Kidney epithelial cell (primary cell): ENCODE measurements at regions not wholly inside any gene's neighbourhood (a gene's known extent, or its start where the extent isn't known, plus 50 kb on each side); places are given as distances from the start of the nearest gene placed in this dataset.

Source experiments
- DNase-seq: peaks from one replicate; pipeline ENCODE4 v3.0.0-alpha.2; 2010; ENCODE audit warnings: low read depth
- H3K27me3 ChIP-seq: 2 replicates; pipeline ENCODE4 v1.6.0; 2011; ENCODE audit warnings: low read length; ENCODE audit not compliant: control insufficient read depth, insufficient read depth
- H3K36me3 ChIP-seq: 2 replicates; pipeline ENCODE4 v1.5.1; 2011; ENCODE audit warnings: low read length; ENCODE audit not compliant: control insufficient read depth, insufficient read depth
- H3K4me3 ChIP-seq: 2 replicates; pipeline ENCODE4 v1.5.1; 2011; ENCODE audit warnings: low read depth, mild to moderate bottlenecking, control low read depth, low read length
- TF ChIP-seq, protein P1 (sequence below): IDR thresholded peaks from 2 replicates; pipeline ENCODE4 v1.5.1; 2011; ENCODE audit warnings: mild to moderate bottlenecking, moderate library complexity, low read length, control low read depth, inconsistent platforms; ENCODE audit not compliant: insufficient read depth, poor library complexity, severe bottlenecking

DNA sequence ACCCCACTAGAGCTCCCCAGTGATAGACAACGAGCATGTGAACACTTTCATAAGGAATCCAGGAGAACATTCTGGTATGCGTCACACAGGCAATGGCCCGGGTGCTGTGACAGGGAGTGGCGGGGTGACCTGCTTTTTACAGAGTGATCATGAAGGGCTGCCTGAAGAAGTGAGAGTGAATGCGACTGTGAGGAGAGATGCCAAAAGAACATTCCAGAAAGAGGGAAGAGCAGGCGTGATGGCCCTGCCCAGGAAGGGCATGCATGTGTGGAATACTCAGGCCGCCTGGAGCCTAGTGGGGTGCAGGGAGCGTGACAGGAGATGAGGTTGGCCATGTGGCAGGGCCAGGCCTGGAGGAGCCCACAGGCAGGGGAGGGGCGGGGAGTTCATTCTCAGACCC is 53.8 kb downstream of the FZD10 start:
- no peak for DNase-seq
- H3K27me3 ChIP-seq = no peaks in the 10 kb centered on the region

DNA sequence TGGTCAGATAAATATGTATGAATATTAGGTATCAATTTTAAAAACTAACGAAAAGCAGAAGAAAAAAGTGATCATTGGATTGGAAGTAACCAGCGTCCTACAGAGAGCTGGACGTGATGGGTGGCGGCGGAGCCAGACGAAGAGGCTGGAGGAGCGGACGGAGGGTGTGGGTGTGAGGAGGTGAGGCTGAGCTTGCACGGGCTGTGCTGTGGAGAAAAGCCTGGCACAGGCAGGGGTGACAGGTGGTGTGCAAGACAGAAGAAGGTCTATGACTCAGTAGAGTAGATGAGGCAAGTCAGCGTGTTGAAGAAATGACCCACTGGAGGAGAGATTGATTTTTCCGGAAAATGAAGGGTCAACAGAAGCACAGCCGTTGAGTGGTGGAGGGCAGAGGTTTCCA is 56.4 kb downstream of the FZD10 start:
- H3K4me3 ChIP-seq = no peak overlapping the region
- no peak for DNase-seq
- H3K36me3 ChIP-seq = no peaks in the 10 kb centered on the region
- H3K27me3 ChIP-seq = no peaks in the 10 kb centered on the region
- TF ChIP-seq, protein P1, sequence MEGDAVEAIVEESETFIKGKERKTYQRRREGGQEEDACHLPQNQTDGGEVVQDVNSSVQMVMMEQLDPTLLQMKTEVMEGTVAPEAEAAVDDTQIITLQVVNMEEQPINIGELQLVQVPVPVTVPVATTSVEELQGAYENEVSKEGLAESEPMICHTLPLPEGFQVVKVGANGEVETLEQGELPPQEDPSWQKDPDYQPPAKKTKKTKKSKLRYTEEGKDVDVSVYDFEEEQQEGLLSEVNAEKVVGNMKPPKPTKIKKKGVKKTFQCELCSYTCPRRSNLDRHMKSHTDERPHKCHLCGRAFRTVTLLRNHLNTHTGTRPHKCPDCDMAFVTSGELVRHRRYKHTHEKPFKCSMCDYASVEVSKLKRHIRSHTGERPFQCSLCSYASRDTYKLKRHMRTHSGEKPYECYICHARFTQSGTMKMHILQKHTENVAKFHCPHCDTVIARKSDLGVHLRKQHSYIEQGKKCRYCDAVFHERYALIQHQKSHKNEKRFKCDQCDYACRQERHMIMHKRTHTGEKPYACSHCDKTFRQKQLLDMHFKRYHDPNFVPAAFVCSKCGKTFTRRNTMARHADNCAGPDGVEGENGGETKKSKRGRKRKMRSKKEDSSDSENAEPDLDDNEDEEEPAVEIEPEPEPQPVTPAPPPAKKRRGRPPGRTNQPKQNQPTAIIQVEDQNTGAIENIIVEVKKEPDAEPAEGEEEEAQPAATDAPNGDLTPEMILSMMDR = no peak

More for the DNA sequence above, 53.8 kb downstream of the FZD10 start:
- TF ChIP-seq, protein P1 = no peak
- Histone ChIP-seq H3K4me3 (no peak overlapping the region), H3K36me3 (no peaks in the 10 kb centered on the region)

DNA sequence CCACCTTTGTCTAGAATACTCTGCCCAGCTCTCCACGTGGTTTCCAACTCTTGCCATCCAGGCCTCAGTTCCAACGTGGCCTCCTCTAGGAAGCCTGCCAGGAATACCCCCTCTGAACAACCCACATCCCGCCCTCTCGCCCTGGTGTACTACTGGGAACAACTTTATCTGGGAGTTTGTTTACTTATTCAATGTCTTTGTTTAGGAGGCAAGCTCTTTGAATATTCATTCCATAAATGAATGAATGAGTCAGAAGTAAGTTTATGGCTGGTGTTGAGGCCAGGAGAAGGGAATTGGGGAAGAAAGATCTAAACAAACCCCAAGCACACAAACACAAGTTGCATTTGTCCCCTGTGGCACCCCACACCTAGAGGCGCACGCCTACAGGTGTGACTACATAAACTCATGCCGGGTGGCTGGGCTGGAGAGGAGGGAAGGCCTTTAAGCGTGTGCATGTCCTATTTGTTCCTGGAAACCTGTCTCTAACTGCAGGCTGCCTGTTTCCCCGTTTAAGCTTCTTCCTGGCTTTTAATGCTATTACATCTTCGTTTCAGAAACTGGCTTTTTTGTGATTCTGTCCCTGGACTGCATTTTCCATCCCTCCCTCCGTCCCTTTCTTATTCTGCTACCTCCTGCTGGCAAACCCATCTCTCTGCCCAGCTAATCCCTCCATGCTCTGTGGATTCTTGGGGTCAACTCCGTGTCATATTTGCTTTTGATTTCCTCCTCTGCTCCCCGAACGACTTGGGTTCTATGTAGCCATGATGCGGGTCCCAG is 57.9 kb downstream of the FZD10 start:
- Histone ChIP-seq H3K27me3 (no peaks in the 10 kb centered on the region), H3K36me3 (no peaks in the 10 kb centered on the region), H3K4me3 (no peak overlapping the region)
- no peak for DNase-seq
- TF ChIP-seq, protein P1 = no peak

DNA sequence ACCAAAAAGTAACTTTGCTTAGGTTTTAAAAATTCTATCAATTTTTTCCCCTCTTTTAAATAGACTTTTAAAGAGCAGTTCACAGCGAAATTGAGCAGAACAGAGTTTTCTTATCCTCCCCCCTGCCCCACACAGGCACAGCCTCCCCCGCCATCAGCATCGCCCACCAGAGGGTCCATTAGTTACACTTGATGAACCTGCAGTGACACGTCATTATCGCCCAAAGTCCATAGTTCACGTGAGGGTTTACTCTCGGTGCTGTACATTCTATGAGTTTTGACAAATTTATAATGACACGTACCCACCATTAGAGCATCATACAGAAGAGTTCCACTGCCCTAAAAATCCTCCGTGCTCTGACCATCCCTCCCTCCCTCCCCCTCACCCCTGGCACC is 58.4 kb downstream of the FZD10 start:
- DNase-seq = no peak
- no peaks in the 10 kb centered on the region for H3K36me3 ChIP-seq
- no peak overlapping the region for H3K4me3 ChIP-seq
- TF ChIP-seq, protein P1 = no peak
- no peaks in the 10 kb centered on the region for H3K27me3 ChIP-seq

DNA sequence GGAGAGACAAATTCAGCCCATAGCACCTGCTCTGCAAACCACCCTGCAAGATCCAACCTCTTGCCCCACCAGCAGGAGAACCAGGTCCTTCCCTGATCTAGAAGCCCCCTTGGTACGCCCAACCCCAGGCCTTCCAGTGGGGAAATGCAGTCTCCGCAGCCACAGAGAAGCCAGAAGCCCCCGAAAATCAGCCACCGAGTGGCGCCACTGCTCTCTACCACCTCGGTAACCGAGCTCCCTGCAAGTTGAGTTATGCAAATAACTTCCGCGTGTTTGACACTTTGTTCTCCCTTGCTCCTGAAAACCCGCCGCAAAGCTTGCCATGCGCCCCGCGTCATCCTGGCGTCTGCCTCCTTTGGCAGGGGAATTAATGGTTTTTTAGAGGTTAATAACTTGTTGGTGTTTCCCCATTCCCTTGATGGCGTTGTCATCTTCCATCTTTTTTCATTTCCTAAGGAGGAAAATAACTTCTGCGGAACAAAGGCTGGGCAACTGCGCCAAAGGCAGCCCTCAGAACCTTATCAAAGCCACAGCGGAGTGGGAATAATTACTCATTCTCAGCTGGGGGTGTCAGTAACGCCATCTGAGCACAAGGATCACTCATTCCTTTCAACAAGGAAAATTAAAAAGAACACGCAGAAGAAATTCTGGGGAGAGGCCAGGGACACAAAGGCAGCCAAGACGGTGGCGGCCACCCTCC is 60.4 kb downstream of the FZD10 start:
- TF ChIP-seq, protein P1 = no peak
- H3K27me3 ChIP-seq = no peaks in the 10 kb centered on the region
- H3K36me3 ChIP-seq = no peaks in the 10 kb centered on the region
- H3K4me3 ChIP-seq = no peak overlapping the region
- no peak for DNase-seq
